Astrocyte (in vitro differentiated cells and primary cell): ENCODE measurements at regions not wholly inside any gene's neighbourhood (a gene's known extent, or its start where the extent isn't known, plus 50 kb on each side); places are given as distances from the start of the nearest gene placed in this dataset.

ENCODE experiments used
- DNase-seq: peaks from one replicate; pipeline ENCODE4 v3.0.0-alpha.2; 2010; ENCODE audit warnings: low read depth
- FAIRE-seq: peaks from 2 replicates; lab custom pipeline; 2011; peaks lifted over from hg19 to GRCh38; lab: Jason Lieb, UNC
- H2AFZ ChIP-seq: 2 replicates; pipeline ENCODE4 v1.6.0; 2012; ENCODE audit warnings: low read depth, low read length, inconsistent platforms
- H3K27ac ChIP-seq: 2 replicates; pipeline ENCODE4 v1.5.1; 2011; ENCODE audit warnings: low read depth, low read length, inconsistent platforms
- H3K27me3 ChIP-seq: 2 replicates; pipeline ENCODE4 v1.6.0; 2011; ENCODE audit warnings: low read length, inconsistent platforms; ENCODE audit not compliant: insufficient read depth
- H3K36me3 ChIP-seq: 2 replicates; pipeline ENCODE4 v1.5.1; 2011; ENCODE audit warnings: low read length, inconsistent platforms; ENCODE audit not compliant: insufficient read depth
- H3K4me1 ChIP-seq: 2 replicates; pipeline ENCODE4 v1.5.1; 2011; ENCODE audit warnings: low read length, inconsistent platforms; ENCODE audit not compliant: insufficient read depth
- H3K4me2 ChIP-seq: 2 replicates; pipeline ENCODE4 v1.6.0; 2012; ENCODE audit warnings: low read length, inconsistent platforms
- H3K4me3 ChIP-seq: 2 replicates; pipeline ENCODE4 v1.5.1; 2011; ENCODE audit warnings: low read depth, mild to moderate bottlenecking, low read length, inconsistent platforms; ENCODE audit not compliant: insufficient read depth
- H3K79me2 ChIP-seq: 2 replicates; pipeline ENCODE4 v1.6.0; 2012; ENCODE audit warnings: mild to moderate bottlenecking, low read length, inconsistent platforms; ENCODE audit not compliant: insufficient read depth
- H3K9ac ChIP-seq: 2 replicates; pipeline ENCODE4 v1.6.0; 2012; ENCODE audit warnings: mild to moderate bottlenecking, low read length, inconsistent platforms
- H3K9me3 ChIP-seq: 2 replicates; pipeline ENCODE4 v1.5.1; 2012; ENCODE audit warnings: low read depth, mild to moderate bottlenecking, low read length, inconsistent platforms; ENCODE audit not compliant: insufficient read depth
- H4K20me1 ChIP-seq: 2 replicates; pipeline ENCODE4 v1.6.0; 2012; ENCODE audit warnings: low read length, inconsistent platforms; ENCODE audit not compliant: insufficient read depth
- H3K27ac Mint-ChIP-seq: one replicate; pipeline ENCODE4 v1.8.0; 2021; ENCODE audit warnings: mild to moderate bottlenecking, mixed read lengths; ENCODE audit not compliant: unreplicated experiment
- H3K27me3 Mint-ChIP-seq: one replicate; pipeline ENCODE4 v1.8.0; 2021; ENCODE audit warnings: low read depth, mixed read lengths; ENCODE audit not compliant: unreplicated experiment
- H3K36me3 Mint-ChIP-seq: one replicate; pipeline ENCODE4 v1.8.0; 2021; ENCODE audit warnings: low read depth, mixed read lengths; ENCODE audit not compliant: unreplicated experiment
- H3K4me1 Mint-ChIP-seq: one replicate; pipeline ENCODE4 v1.8.0; 2021; ENCODE audit warnings: low read depth, mixed read lengths; ENCODE audit not compliant: unreplicated experiment
- H3K4me3 Mint-ChIP-seq: one replicate; pipeline ENCODE4 v1.8.0; 2021; ENCODE audit warnings: mild to moderate bottlenecking, moderate library complexity, mixed read lengths; ENCODE audit not compliant: unreplicated experiment
- H3K9me3 Mint-ChIP-seq: one replicate; pipeline ENCODE4 v1.8.0; 2021; ENCODE audit warnings: mild to moderate bottlenecking, mixed read lengths; ENCODE audit not compliant: unreplicated experiment
- CTCF ChIP-seq: IDR thresholded peaks from 2 replicates; pipeline ENCODE4 v1.5.1; 2011; ENCODE audit warnings: low read depth, mild to moderate bottlenecking, inconsistent platforms, low read length, moderate library complexity; ENCODE audit not compliant: insufficient read depth
- EZH2 ChIP-seq: IDR thresholded peaks from 2 replicates; pipeline ENCODE4 v1.6.1; 2012; ENCODE audit warnings: mild to moderate bottlenecking, low read length, inconsistent platforms; ENCODE audit not compliant: insufficient read depth

DNA sequence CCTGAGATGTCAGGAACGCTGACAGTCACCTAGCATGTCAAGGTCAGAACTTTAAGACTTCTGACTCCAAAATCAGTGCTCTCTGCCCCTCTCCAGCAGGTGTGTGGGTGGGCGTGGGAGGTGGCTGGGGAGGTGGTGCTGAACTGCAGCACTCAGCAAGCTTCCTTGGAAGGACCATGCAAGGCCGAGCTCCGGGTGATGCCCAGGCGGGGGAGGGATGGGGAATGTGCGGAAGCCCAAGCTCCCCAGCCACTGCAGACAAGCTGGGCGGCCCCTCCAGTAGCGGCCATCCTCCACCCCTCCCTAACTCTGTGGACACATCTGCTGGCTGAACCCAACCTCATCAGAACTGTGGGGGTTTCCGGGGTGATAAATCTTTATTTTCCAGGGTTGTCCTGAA, 296.6 kb downstream of the TLE3 start:
- Histone ChIP-seq H2AFZ (no peak overlapping the region), H3K36me3 (no peaks in the 10 kb centered on the region), H3K4me3 (no peak overlapping the region), H3K4me2 (no peak overlapping the region), H3K9me3 (no peaks in the 10 kb centered on the region), H3K79me2 (no peaks in the 10 kb centered on the region), H3K4me1 (peaks cover 6% of the 10 kb centered on the region), H3K27me3 (peaks cover 1% of the 10 kb centered on the region), H3K9ac (no peak overlapping the region), H3K27ac (no peak overlapping the region), H4K20me1 (no peaks in the 10 kb centered on the region)
- H3K4me3 Mint-ChIP-seq = no peak overlapping the region
- TF ChIP-seq CTCF (no peak), EZH2 (no peak)
- DNase-seq = no peak
- no peak overlapping the region for H3K27ac Mint-ChIP-seq
- H3K27me3 Mint-ChIP-seq = peaks cover 44% of the 10 kb centered on the region
- peaks cover 5% of the 10 kb centered on the region for H3K4me1 Mint-ChIP-seq
- peaks cover 2% of the 10 kb centered on the region for H3K9me3 Mint-ChIP-seq
- FAIRE-seq = no peak
- no peaks in the 10 kb centered on the region for H3K36me3 Mint-ChIP-seq

- H3K4me3 Mint-ChIP-seq = no peak overlapping the region
- peaks cover 51% of the 10 kb centered on the region for H3K27me3 Mint-ChIP-seq
- Histone ChIP-seq H2AFZ (no peak overlapping the region), H4K20me1 (no peaks in the 10 kb centered on the region), H3K79me2 (no peaks in the 10 kb centered on the region), H3K36me3 (no peaks in the 10 kb centered on the region), H3K9me3 (no peaks in the 10 kb centered on the region), H3K4me2 (no peak overlapping the region), H3K27me3 (peaks cover 5% of the 10 kb centered on the region), H3K4me3 (no peak overlapping the region), H3K27ac (no peak overlapping the region), H3K4me1 (peaks cover 6% of the 10 kb centered on the region), H3K9ac (no peak overlapping the region)
- H3K4me1 Mint-ChIP-seq = peaks cover 5% of the 10 kb centered on the region
- TF ChIP-seq EZH2 (no peak), CTCF (no peak)
- no peak overlapping the region for H3K27ac Mint-ChIP-seq
- peaks cover 2% of the 10 kb centered on the region for H3K9me3 Mint-ChIP-seq
- FAIRE-seq (no peak), DNase-seq (no peak)
- H3K36me3 Mint-ChIP-seq = no peaks in the 10 kb centered on the region
Measured at GRCh38 chr15:69802432-69802831, 295.3 kb downstream of the TLE3 start.

- FAIRE-seq = no peak
- no peaks in the 10 kb centered on the region for H3K9me3 ChIP-seq
- H3K36me3 ChIP-seq = no peaks in the 10 kb centered on the region
- no peak overlapping the region for H3K4me3 Mint-ChIP-seq
- H3K9ac ChIP-seq = no peak overlapping the region
- H3K4me2 ChIP-seq = no peak overlapping the region
- H3K79me2 ChIP-seq = no peaks in the 10 kb centered on the region
- no peak for DNase-seq
- no peak overlapping the region for H3K27ac ChIP-seq
- TF ChIP-seq CTCF = no peak
- no peaks in the 10 kb centered on the region for H3K4me1 ChIP-seq
- no peaks in the 10 kb centered on the region for H3K36me3 Mint-ChIP-seq
- peaks cover 2% of the 10 kb centered on the region for H3K9me3 Mint-ChIP-seq
- no peak overlapping the region for H2AFZ ChIP-seq
- no peaks in the 10 kb centered on the region for H4K20me1 ChIP-seq
- H3K27ac Mint-ChIP-seq = no peak overlapping the region
- H3K4me3 ChIP-seq = no peak overlapping the region
- peaks cover 11% of the 10 kb centered on the region for H3K27me3 ChIP-seq
- no peaks in the 10 kb centered on the region for H3K4me1 Mint-ChIP-seq
- peaks cover 66% of the 10 kb centered on the region for H3K27me3 Mint-ChIP-seq
Measured at GRCh38 chr15:69804786-69805185, 292.9 kb downstream of the TLE3 start.
